HG02588 (cell line): ENCODE measurements at regions not wholly inside any gene's neighbourhood (a gene's known extent, or its start where the extent isn't known, plus 50 kb on each side); places are given as distances from the start of the nearest gene placed in this dataset.

Experiments
- ATAC-seq: cut with Tn5 transposase; IDR thresholded peaks from one replicate; pipeline ENCODE4 v1.9.1; 2021; ENCODE audit warnings: mild to moderate bottlenecking, moderate library complexity; ENCODE audit not compliant: unreplicated experiment

- no peak for ATAC-seq
Observed at GRCh38 chr9:515665-516064, 301.0 kb downstream of the DOCK8 start.

- ATAC-seq: no peak
Observed at GRCh38 chr9:517993-518392, 303.3 kb downstream of the DOCK8 start.

- no peak for ATAC-seq
Observed at GRCh38 chr9:518540-518939, 303.9 kb downstream of the DOCK8 start.

- no peak for ATAC-seq
Observed at GRCh38 chr9:519579-519978, 304.9 kb downstream of the DOCK8 start.

- ATAC-seq: no peak
Observed at GRCh38 chr9:520302-520701, 305.6 kb downstream of the DOCK8 start.

GRCh38 chr9:522190-522589 is 307.5 kb downstream of the DOCK8 start:
- no peak for ATAC-seq

- no peak for ATAC-seq
Observed at GRCh38 chr9:522658-523057, 308.0 kb downstream of the DOCK8 start.

- ATAC-seq: no peak
Observed at GRCh38 chr9:523444-523843, 308.8 kb downstream of the DOCK8 start.

- ATAC-seq: no peak
Observed at GRCh38 chr9:524008-524407, 309.3 kb downstream of the DOCK8 start.

GRCh38 chr9:526904-527591 is 312.4 kb downstream of the DOCK8 start:
- no peak for ATAC-seq

- no peak for ATAC-seq
Observed at GRCh38 chr9:529731-530130, 311.8 kb upstream of the DMRT1 start.

GRCh38 chr9:530681-531080 is 310.8 kb upstream of the DMRT1 start:
- no peak for ATAC-seq

GRCh38 chr9:532707-533106 is 308.8 kb upstream of the DMRT1 start:
- no peak for ATAC-seq

GRCh38 chr9:534886-535285 is 306.6 kb upstream of the DMRT1 start:
- ATAC-seq: no peak

- no peak for ATAC-seq
Observed at GRCh38 chr9:535356-535755, 306.1 kb upstream of the DMRT1 start.

GRCh38 chr9:536597-537511 is 304.6 kb upstream of the DMRT1 start:
- no peak for ATAC-seq

- no peak for ATAC-seq
Observed at GRCh38 chr9:543478-543877, 298.0 kb upstream of the DMRT1 start.

- no peak for ATAC-seq
Observed at GRCh38 chr9:545480-545879, 296.0 kb upstream of the DMRT1 start.

GRCh38 chr9:546235-546634 is 295.3 kb upstream of the DMRT1 start:
- no peak for ATAC-seq

- no peak for ATAC-seq
Observed at GRCh38 chr9:546797-547223, 294.7 kb upstream of the DMRT1 start.

- no peak for ATAC-seq
Observed at GRCh38 chr9:547314-547713, 294.2 kb upstream of the DMRT1 start.

- no peak for ATAC-seq
Observed at GRCh38 chr9:549455-549997, 292.0 kb upstream of the DMRT1 start.
